ENCODE measurements at regions not wholly inside any gene's neighbourhood (a gene's known extent, or its start where the extent isn't known, plus 50 kb on each side); places are given as distances from the start of the nearest gene placed in this dataset.

- Histone ChIP-seq H3K27me3 (ENCODE audit: control insufficient read depth in 4 of 4, insufficient read depth in 4 of 4, low read length in 3 of 4) (no peaks in the 10 kb centered on the region), H3K4me3 (ENCODE audit: low read depth in 1 of 3, low read length in 3 of 3) (no peak overlapping the region), H3K9me3 (ENCODE audit: control insufficient read depth in 4 of 4, low read length in 3 of 4) (no peaks in the 10 kb centered on the region), H3K27ac (ENCODE audit: low read depth in 1 of 2, low read length in 2 of 2) (no peak overlapping the region), H3K9ac (ENCODE audit: low read depth in 1 of 2, low read length in 2 of 2) (no peak overlapping the region), H3K36me3 (ENCODE audit: control insufficient read depth in 4 of 4, insufficient read depth in 3 of 4, low read depth in 1 of 4, low read length in 3 of 4) (no peaks in the 10 kb centered on the region), H3K4me1 (ENCODE audit: control insufficient read depth in 4 of 4, insufficient read depth in 4 of 4, low read length in 3 of 4) (no peaks in the 10 kb centered on the region)
- TF ChIP-seq RAD21 (IDR thresholded peaks at IDR 0.05) (no peak), FOXA2 (IDR thresholded peaks at IDR 0.05) (no peak), CTCF (IDR thresholded peaks at IDR 0.05; ENCODE audit: low read depth, low read length, missing input control) (no peak)
- WGBS, result 72% methylated on average over 3 of the region's 3 CpGs
- no peak for DNase-seq (ENCODE audit: low spot score)
Observed at GRCh38 chr7:118844748-118845147, 620.2 kb downstream of the ANKRD7 start.

- no peaks in the 10 kb centered on the region for H3K36me3 ChIP-seq (ENCODE audit: control insufficient read depth in 4 of 4, insufficient read depth in 3 of 4, low read depth in 1 of 4, low read length in 3 of 4)
- 84% methylated on average over 3 of the region's 3 CpGs for WGBS
- no peak for DNase-seq (ENCODE audit: low spot score)
Observed at GRCh38 chr7:118845791-118846190, 621.3 kb downstream of the ANKRD7 start.

DNA sequence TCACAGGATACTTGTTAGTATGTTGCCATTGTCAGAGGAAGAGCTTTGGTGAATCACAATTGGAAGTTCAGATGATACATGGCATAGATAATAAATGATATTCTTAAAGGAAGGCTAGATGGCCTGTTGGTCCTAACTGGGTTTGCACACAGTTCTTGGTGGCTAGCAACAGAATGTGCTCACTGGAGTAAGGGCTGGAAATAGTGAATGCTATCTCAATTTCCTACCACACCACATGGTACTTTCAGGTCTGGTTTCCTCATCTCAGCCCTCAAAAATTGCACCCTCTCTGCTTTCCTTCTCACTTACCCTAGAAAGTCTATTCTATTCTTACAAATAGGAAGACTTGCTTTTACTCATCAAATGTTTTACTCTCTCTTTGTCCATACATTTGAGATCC is 622.5 kb downstream of the ANKRD7 start:
- Histone ChIP-seq H3K27ac (ENCODE audit: low read depth in 1 of 2, low read length in 2 of 2) (no peak overlapping the region), H3K9ac (ENCODE audit: low read depth in 1 of 2, low read length in 2 of 2) (no peak overlapping the region), H3K9me3 (ENCODE audit: control insufficient read depth in 4 of 4, low read length in 3 of 4) (no peaks in the 10 kb centered on the region), H3K36me3 (ENCODE audit: control insufficient read depth in 4 of 4, insufficient read depth in 3 of 4, low read depth in 1 of 4, low read length in 3 of 4) (no peaks in the 10 kb centered on the region), H3K27me3 (ENCODE audit: control insufficient read depth in 4 of 4, insufficient read depth in 4 of 4, low read length in 3 of 4) (no peaks in the 10 kb centered on the region), H3K4me3 (ENCODE audit: low read depth in 1 of 3, low read length in 3 of 3) (no peak overlapping the region), H3K4me1 (ENCODE audit: control insufficient read depth in 4 of 4, insufficient read depth in 4 of 4, low read length in 3 of 4) (no peaks in the 10 kb centered on the region)
- TF ChIP-seq TAF1 (conservative IDR thresholded peaks at IDR 0.05) (no peak), RXRA (IDR thresholded peaks at IDR 0.05) (no peak), CTCF (IDR thresholded peaks at IDR 0.05; ENCODE audit: low read depth, low read length, missing input control) (no peak)
- no peak for DNase-seq (ENCODE audit: low spot score)

More at GRCh38 chr7:118845791-118846190, 621.3 kb downstream of the ANKRD7 start:
- no peak for TF ChIP-seq RAD21 (IDR thresholded peaks at IDR 0.05)
- TF ChIP-seq MAX (IDR thresholded peaks at IDR 0.05), result no peak
- no peak for TF ChIP-seq FOXA1 (IDR thresholded peaks at IDR 0.05)
- no peak for TF ChIP-seq GABPA (IDR thresholded peaks at IDR 0.05 in 1 of 2, conservative IDR thresholded peaks at IDR 0.05 in 1 of 2)
- no peak overlapping the region for H3K4me3 ChIP-seq (ENCODE audit: low read depth in 1 of 3, low read length in 3 of 3)
- no peak overlapping the region for H3K27ac ChIP-seq (ENCODE audit: low read depth in 1 of 2, low read length in 2 of 2)
- H3K27me3 ChIP-seq (ENCODE audit: control insufficient read depth in 4 of 4, insufficient read depth in 4 of 4, low read length in 3 of 4), result no peaks in the 10 kb centered on the region
- no peak overlapping the region for H3K9ac ChIP-seq (ENCODE audit: low read depth in 1 of 2, low read length in 2 of 2)
- H3K4me1 ChIP-seq (ENCODE audit: control insufficient read depth in 4 of 4, insufficient read depth in 4 of 4, low read length in 3 of 4), result no peaks in the 10 kb centered on the region
- no peaks in the 10 kb centered on the region for H3K9me3 ChIP-seq (ENCODE audit: control insufficient read depth in 4 of 4, low read length in 3 of 4)

DNA sequence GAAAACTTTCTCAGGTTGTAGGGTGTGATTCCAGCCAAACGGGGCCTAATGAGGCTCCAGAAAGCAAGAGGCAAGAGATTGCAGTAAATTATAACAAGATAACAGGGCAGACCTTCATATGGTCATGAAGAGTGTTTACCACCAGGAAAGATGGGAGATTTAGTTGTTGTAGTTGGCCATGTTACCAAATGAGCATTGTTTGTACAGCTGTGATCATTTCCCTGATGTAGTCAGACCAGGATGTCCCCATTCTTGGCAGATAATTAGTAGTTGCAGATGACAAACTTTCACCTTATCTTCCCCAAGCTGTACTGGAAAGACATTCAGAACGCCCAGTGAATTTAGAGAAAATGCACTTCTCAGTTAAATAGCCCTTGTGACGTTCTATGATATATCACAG is 630.8 kb downstream of the ANKRD7 start:
- peaks cover 0 to 3% (median 0%) of the 10 kb centered on the region in 4 donors for H3K9me3 ChIP-seq (ENCODE audit: control insufficient read depth in 4 of 4, low read length in 3 of 4)
- no peaks in the 10 kb centered on the region for H3K36me3 ChIP-seq (ENCODE audit: control insufficient read depth in 4 of 4, insufficient read depth in 3 of 4, low read depth in 1 of 4, low read length in 3 of 4)
- no peaks in the 10 kb centered on the region for H3K27me3 ChIP-seq (ENCODE audit: control insufficient read depth in 4 of 4, insufficient read depth in 4 of 4, low read length in 3 of 4)
- DNase-seq (ENCODE audit: low spot score), result no peak
- H3K9ac ChIP-seq (ENCODE audit: low read depth in 1 of 2, low read length in 2 of 2), result no peak overlapping the region
- no peaks in the 10 kb centered on the region for H3K4me1 ChIP-seq (ENCODE audit: control insufficient read depth in 4 of 4, insufficient read depth in 4 of 4, low read length in 3 of 4)
- H3K27ac ChIP-seq (ENCODE audit: low read depth in 1 of 2, low read length in 2 of 2), result no peak overlapping the region
- 49% methylated on average over 3 of the region's 3 CpGs for WGBS
- H3K4me3 ChIP-seq (ENCODE audit: low read depth in 1 of 3, low read length in 3 of 3), result no peak overlapping the region
- TF ChIP-seq GABPA (IDR thresholded peaks at IDR 0.05 in 1 of 2, conservative IDR thresholded peaks at IDR 0.05 in 1 of 2) (no peak), CTCF (IDR thresholded peaks at IDR 0.05; ENCODE audit: low read depth, low read length, missing input control) (no peak), TAF1 (conservative IDR thresholded peaks at IDR 0.05) (no peak), FOXA1 (IDR thresholded peaks at IDR 0.05) (no peak), JUND (IDR thresholded peaks at IDR 0.05) (no peak), HNF4A (conservative IDR thresholded peaks at IDR 0.05) (no peak), RAD21 (IDR thresholded peaks at IDR 0.05) (no peak), FOXA2 (IDR thresholded peaks at IDR 0.05) (no peak), YY1 (IDR thresholded peaks at IDR 0.05) (no peak), ATF3 (IDR thresholded peaks at IDR 0.05) (no peak), NR2F2 (IDR thresholded peaks at IDR 0.05) (no peak), SP1 (IDR thresholded peaks at IDR 0.05) (no peak)
- TF ChIP-seq, protein P1, sequence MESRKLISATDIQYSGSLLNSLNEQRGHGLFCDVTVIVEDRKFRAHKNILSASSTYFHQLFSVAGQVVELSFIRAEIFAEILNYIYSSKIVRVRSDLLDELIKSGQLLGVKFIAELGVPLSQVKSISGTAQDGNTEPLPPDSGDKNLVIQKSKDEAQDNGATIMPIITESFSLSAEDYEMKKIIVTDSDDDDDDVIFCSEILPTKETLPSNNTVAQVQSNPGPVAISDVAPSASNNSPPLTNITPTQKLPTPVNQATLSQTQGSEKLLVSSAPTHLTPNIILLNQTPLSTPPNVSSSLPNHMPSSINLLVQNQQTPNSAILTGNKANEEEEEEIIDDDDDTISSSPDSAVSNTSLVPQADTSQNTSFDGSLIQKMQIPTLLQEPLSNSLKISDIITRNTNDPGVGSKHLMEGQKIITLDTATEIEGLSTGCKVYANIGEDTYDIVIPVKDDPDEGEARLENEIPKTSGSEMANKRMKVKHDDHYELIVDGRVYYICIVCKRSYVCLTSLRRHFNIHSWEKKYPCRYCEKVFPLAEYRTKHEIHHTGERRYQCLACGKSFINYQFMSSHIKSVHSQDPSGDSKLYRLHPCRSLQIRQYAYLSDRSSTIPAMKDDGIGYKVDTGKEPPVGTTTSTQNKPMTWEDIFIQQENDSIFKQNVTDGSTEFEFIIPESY (IDR thresholded peaks at IDR 0.05), result no peak

All from liver (tissue), 8 donors.